ENCODE measurements at regions not wholly inside any gene's neighbourhood (a gene's known extent, or its start where the extent isn't known, plus 50 kb on each side); places are given as distances from the start of the nearest gene placed in this dataset.
A peak's percentile ranks its signal among the peaks of the same experiment; 100 is the strongest.

DNA sequence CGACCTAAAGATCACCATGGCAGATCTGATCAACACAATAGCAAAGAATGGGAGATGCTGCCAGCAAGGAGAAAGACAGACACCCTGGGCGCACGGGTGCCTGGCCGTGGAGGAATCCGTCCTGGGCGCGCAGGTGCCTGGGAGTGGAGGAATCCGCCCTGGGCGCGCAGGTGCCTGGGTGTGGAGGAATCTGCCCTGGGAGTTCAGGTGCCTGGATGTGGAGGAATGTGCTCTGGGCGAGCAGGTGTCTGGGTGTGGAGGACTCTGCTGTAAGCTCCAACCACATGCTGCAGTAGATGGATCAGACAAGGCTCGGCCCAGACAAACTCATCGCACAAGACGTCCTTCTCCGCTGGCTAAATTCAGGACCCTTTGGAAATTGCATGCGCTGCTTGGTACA lies 346.3 kb upstream of the ADARB2 start:
- TF ChIP-seq POLR2A (IDR thresholded peaks at IDR 0.05) (no peak), CTCF (IDR thresholded peaks at IDR 0.05) (no peak)
- Histone ChIP-seq H3K4me3 (no peak overlapping the region), H3K27me3 (no peaks in the 10 kb centered on the region), H3K27ac (no peak overlapping the region), H3K36me3 (no peaks in the 10 kb centered on the region), H3K4me1 (peaks cover 0 to 18% (median 1%) of the 10 kb centered on the region in 4 donors), H3K9me3 (no peaks in the 10 kb centered on the region)
- WGBS (ENCODE audit: insufficient coverage, low coverage, low lambda C conversion rate, missing lambda C conversion rate) = 90% methylated on average over 8 of the region's 16 CpGs
- intact Hi-C loops (cut with DNase I) = no loop called here
- DNase-seq = no peak
- no peak for ATAC-seq

GRCh38 chr10:2081501-2081900 lies 344.2 kb upstream of the ADARB2 start:
- TF ChIP-seq POLR2A (IDR thresholded peaks at IDR 0.05) = no peak
- TF ChIP-seq CTCF (IDR thresholded peaks at IDR 0.05) = no peak
- no peak for DNase-seq
- no peak for ATAC-seq
- Histone ChIP-seq H3K27me3 (no peaks in the 10 kb centered on the region), H3K4me1 (peaks cover 0 to 18% (median 1%) of the 10 kb centered on the region in 4 donors), H3K36me3 (no peaks in the 10 kb centered on the region), H3K9me3 (no peaks in the 10 kb centered on the region), H3K27ac (no peak overlapping the region), H3K4me3 (no peak overlapping the region)
- 20% methylated on average over 1 of the region's 3 CpGs for WGBS (ENCODE audit: insufficient coverage, low coverage, low lambda C conversion rate, missing lambda C conversion rate)
- intact Hi-C loops (cut with DNase I) = no loop called here

- no peaks in the 10 kb centered on the region for H3K27me3 ChIP-seq
- DNase-seq = peak in 2 of 3 donors; percentile 54 to 55
- no peaks in the 10 kb centered on the region for H3K36me3 ChIP-seq
- ATAC-seq = peak; percentile 87 to 91 (median 90)
- WGBS (ENCODE audit: insufficient coverage, low coverage, low lambda C conversion rate, missing lambda C conversion rate) = 16% methylated on average over 4 of the region's 4 CpGs
- intact Hi-C loops (cut with DNase I) = no loop called here
- no peaks in the 10 kb centered on the region for H3K9me3 ChIP-seq
- H3K27ac ChIP-seq = peak overlapping the region in 2 of 3 donors; percentile 4 to 77
- TF ChIP-seq CTCF (IDR thresholded peaks at IDR 0.05) = no peak
- TF ChIP-seq POLR2A (IDR thresholded peaks at IDR 0.05) = no peak
- peaks cover 0 to 18% (median 1%) of the 10 kb centered on the region in 4 donors for H3K4me1 ChIP-seq
- peak overlapping the region in 1 of 3 donors; percentile 30 for H3K4me3 ChIP-seq
These were observed 342.3 kb upstream of the ADARB2 start for GRCh38 chr10:2079603-2080078.

- Histone ChIP-seq H3K4me3 (no peak overlapping the region), H3K27me3 (no peaks in the 10 kb centered on the region), H3K36me3 (no peaks in the 10 kb centered on the region), H3K27ac (no peak overlapping the region), H3K4me1 (peaks cover 0 to 18% (median 1%) of the 10 kb centered on the region in 4 donors), H3K9me3 (no peaks in the 10 kb centered on the region)
- 75% methylated on average over 5 of the region's 5 CpGs for WGBS (ENCODE audit: insufficient coverage, low coverage, low lambda C conversion rate, missing lambda C conversion rate)
- DNase-seq = no peak
- ATAC-seq = no peak
- intact Hi-C loops (cut with DNase I) = no loop called here
- TF ChIP-seq POLR2A (IDR thresholded peaks at IDR 0.05) = no peak
- TF ChIP-seq CTCF (IDR thresholded peaks at IDR 0.05) = no peak
These were observed 339.9 kb upstream of the ADARB2 start for GRCh38 chr10:2077231-2077630.

- DNase-seq (peak in 1 of 3 donors; percentile 43), ATAC-seq (no peak)
- Histone ChIP-seq H3K4me1 (peaks cover 0 to 18% (median 1%) of the 10 kb centered on the region in 4 donors), H3K36me3 (no peaks in the 10 kb centered on the region), H3K4me3 (no peak overlapping the region), H3K27me3 (no peaks in the 10 kb centered on the region), H3K27ac (no peak overlapping the region), H3K9me3 (no peaks in the 10 kb centered on the region)
- TF ChIP-seq CTCF (IDR thresholded peaks at IDR 0.05) (no peak), POLR2A (IDR thresholded peaks at IDR 0.05) (no peak)
- intact Hi-C loops (cut with DNase I) = no loop called here
- 95% methylated on average over 7 of the region's 11 CpGs for WGBS (ENCODE audit: insufficient coverage, low coverage, low lambda C conversion rate, missing lambda C conversion rate)
These were observed 339.2 kb upstream of the ADARB2 start for GRCh38 chr10:2076528-2076927.

Data from right lobe of liver (tissue), 6 donors.